Loucy (cell line): ENCODE measurements at regions not wholly inside any gene's neighbourhood (a gene's known extent, or its start where the extent isn't known, plus 50 kb on each side); places are given as distances from the start of the nearest gene placed in this dataset.
"Not testable (repeated sequence)": the region's sequence is repeated elsewhere in the genome, so short reads cannot be mapped to it uniquely, and the experiment has no call there.

ENCODE experiments used
- EZH2phosphoT487 ChIP-seq: fragments of 200-600 bp; IDR thresholded peaks from 2 replicates; pipeline ENCODE4 v1.6.1; 2018; ENCODE audit warnings: antibody characterized with exemption, mild to moderate bottlenecking, moderate library complexity, borderline replicate concordance
- TF ChIP-seq, protein P1 (sequence below): fragments of 200-600 bp; sonication (generic); conservative IDR thresholded peaks from 2 replicates; pipeline ENCODE4 v1.5.1; 2014; ENCODE audit warnings: mild to moderate bottlenecking, antibody characterized with exemption, low read length

DNA sequence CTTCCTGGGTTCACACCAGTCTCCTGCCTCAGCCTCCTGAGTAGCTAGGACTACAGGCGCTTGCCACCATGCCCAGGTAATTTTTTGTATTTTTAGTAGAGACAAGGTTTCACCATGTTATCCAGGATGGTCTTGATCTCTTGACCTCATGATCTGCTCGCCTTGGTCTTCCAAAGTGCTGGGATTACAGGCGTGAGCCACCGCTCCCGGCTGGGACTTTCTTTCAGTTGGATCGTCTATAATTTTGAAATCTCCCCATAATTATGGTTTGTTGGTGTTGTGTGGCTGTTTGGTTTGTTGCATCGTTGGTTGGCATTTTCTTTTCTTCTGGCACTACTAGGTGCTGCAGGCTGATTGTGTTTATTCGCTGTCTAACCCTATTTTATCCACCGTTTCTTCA lies 343.6 kb upstream of the NPAP1 start:
- TF ChIP-seq, protein P1, sequence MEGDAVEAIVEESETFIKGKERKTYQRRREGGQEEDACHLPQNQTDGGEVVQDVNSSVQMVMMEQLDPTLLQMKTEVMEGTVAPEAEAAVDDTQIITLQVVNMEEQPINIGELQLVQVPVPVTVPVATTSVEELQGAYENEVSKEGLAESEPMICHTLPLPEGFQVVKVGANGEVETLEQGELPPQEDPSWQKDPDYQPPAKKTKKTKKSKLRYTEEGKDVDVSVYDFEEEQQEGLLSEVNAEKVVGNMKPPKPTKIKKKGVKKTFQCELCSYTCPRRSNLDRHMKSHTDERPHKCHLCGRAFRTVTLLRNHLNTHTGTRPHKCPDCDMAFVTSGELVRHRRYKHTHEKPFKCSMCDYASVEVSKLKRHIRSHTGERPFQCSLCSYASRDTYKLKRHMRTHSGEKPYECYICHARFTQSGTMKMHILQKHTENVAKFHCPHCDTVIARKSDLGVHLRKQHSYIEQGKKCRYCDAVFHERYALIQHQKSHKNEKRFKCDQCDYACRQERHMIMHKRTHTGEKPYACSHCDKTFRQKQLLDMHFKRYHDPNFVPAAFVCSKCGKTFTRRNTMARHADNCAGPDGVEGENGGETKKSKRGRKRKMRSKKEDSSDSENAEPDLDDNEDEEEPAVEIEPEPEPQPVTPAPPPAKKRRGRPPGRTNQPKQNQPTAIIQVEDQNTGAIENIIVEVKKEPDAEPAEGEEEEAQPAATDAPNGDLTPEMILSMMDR, result not testable (repeated sequence)
- TF ChIP-seq EZH2phosphoT487, result not testable (repeated sequence)
